ENCODE measurements at regions not wholly inside any gene's neighbourhood (a gene's known extent, or its start where the extent isn't known, plus 50 kb on each side); places are given as distances from the start of the nearest gene placed in this dataset.

DNA sequence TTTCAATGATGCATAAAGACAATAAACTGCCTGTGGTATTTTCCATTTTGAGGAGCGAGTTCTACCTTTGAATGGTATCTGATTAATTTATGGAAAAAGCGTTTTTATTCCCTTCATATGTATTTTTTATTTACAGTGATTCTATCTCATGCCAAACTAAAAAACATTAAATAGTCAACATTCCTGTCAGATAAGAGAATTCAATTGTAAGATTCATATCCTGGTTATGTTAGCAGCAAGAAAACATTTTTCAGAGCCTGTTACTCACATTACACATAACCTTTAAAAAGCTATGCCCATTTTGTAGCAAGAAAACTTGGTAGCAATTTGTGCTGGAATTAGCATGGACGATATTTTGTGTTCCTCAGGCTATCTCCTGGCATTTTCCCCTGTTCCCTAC, 55.1 kb upstream of the PRLR start:
- Histone ChIP-seq H3K4me1 (ENCODE audit: control insufficient read depth in 1 of 2, insufficient read depth in 2 of 2, low read length in 2 of 2) (no peaks in the 10 kb centered on the region), H3K4me3 (replicated peaks in 1 of 2; ENCODE audit: low read depth in 1 of 2, low read length in 2 of 2) (no peak overlapping the region), H3K27me3 (ENCODE audit: insufficient read depth, low read length) (no peaks in the 10 kb centered on the region), H3K9ac (ENCODE audit: low read length) (no peak overlapping the region), H3K36me3 (ENCODE audit: control insufficient read depth in 1 of 2, insufficient read depth in 2 of 2, low read length in 2 of 2) (no peaks in the 10 kb centered on the region), H3K79me2 (ENCODE audit: insufficient read depth, low read length) (no peaks in the 10 kb centered on the region), H3K27ac (ENCODE audit: low read depth, low read length) (no peak overlapping the region), H3K9me2 (ENCODE audit: insufficient read depth) (no peaks in the 10 kb centered on the region), H3K9me3 (ENCODE audit: control insufficient read depth in 1 of 2, insufficient read depth in 1 of 2, low read depth in 1 of 2, low read length in 2 of 2) (no peaks in the 10 kb centered on the region), H4K20me1 (ENCODE audit: insufficient read depth) (no peaks in the 10 kb centered on the region), H3K4me2 (ENCODE audit: low read length) (no peak overlapping the region), H2AFZ (ENCODE audit: low read depth, low read length, poor library complexity, severe bottlenecking) (no peak overlapping the region)
- ChIA-PET POLR2A (no interaction called here), CTCF (no interaction called here), RAD21 (ENCODE audit: low non-redundant PET in 1 of 2, low total read pairs in 2 of 2, uncharacterized antibody in 2 of 2, unreplicated experiment in 2 of 2) (no interaction called here)
- TF ChIP-seq EGR1 (IDR thresholded peaks at IDR 0.05; ENCODE audit: low read depth), result no peak
- intact Hi-C loops (cut with micrococcal nuclease), result no loop called here
- ATAC-seq, result no peak
- no TSS peak for BruUV-seq (replicated peaks)
- DNase-seq (ENCODE audit: low read depth, low spot score), result no peak

- no peaks in the 10 kb centered on the region for H3K79me2 ChIP-seq (ENCODE audit: insufficient read depth, low read length)
- ChIA-PET POLR2A (no interaction called here), CTCF (no interaction called here), RAD21 (ENCODE audit: low non-redundant PET in 1 of 2, low total read pairs in 2 of 2, uncharacterized antibody in 2 of 2, unreplicated experiment in 2 of 2) (no interaction called here)
- no peaks in the 10 kb centered on the region for H3K9me3 ChIP-seq (ENCODE audit: control insufficient read depth in 1 of 2, insufficient read depth in 1 of 2, low read depth in 1 of 2, low read length in 2 of 2)
- H3K4me2 ChIP-seq (ENCODE audit: low read length), result no peak overlapping the region
- no peaks in the 10 kb centered on the region for H3K9me2 ChIP-seq (ENCODE audit: insufficient read depth)
- no peak overlapping the region for H3K27ac ChIP-seq (ENCODE audit: low read depth, low read length)
- intact Hi-C loops (cut with micrococcal nuclease), result no loop called here
- BruUV-seq (replicated peaks), result no TSS peak
- no peak for DNase-seq (ENCODE audit: low read depth, low spot score)
- no peak for ATAC-seq
- H3K9ac ChIP-seq (ENCODE audit: low read length), result no peak overlapping the region
- H3K4me3 ChIP-seq (replicated peaks in 1 of 2; ENCODE audit: low read depth in 1 of 2, low read length in 2 of 2), result no peak overlapping the region
- no peaks in the 10 kb centered on the region for H3K36me3 ChIP-seq (ENCODE audit: control insufficient read depth in 1 of 2, insufficient read depth in 2 of 2, low read length in 2 of 2)
- H3K4me1 ChIP-seq (ENCODE audit: control insufficient read depth in 1 of 2, insufficient read depth in 2 of 2, low read length in 2 of 2), result no peaks in the 10 kb centered on the region
- no peaks in the 10 kb centered on the region for H4K20me1 ChIP-seq (ENCODE audit: insufficient read depth)
- H2AFZ ChIP-seq (ENCODE audit: low read depth, low read length, poor library complexity, severe bottlenecking), result no peak overlapping the region
- no peaks in the 10 kb centered on the region for H3K27me3 ChIP-seq (ENCODE audit: insufficient read depth, low read length)
- TF ChIP-seq, protein P1, sequence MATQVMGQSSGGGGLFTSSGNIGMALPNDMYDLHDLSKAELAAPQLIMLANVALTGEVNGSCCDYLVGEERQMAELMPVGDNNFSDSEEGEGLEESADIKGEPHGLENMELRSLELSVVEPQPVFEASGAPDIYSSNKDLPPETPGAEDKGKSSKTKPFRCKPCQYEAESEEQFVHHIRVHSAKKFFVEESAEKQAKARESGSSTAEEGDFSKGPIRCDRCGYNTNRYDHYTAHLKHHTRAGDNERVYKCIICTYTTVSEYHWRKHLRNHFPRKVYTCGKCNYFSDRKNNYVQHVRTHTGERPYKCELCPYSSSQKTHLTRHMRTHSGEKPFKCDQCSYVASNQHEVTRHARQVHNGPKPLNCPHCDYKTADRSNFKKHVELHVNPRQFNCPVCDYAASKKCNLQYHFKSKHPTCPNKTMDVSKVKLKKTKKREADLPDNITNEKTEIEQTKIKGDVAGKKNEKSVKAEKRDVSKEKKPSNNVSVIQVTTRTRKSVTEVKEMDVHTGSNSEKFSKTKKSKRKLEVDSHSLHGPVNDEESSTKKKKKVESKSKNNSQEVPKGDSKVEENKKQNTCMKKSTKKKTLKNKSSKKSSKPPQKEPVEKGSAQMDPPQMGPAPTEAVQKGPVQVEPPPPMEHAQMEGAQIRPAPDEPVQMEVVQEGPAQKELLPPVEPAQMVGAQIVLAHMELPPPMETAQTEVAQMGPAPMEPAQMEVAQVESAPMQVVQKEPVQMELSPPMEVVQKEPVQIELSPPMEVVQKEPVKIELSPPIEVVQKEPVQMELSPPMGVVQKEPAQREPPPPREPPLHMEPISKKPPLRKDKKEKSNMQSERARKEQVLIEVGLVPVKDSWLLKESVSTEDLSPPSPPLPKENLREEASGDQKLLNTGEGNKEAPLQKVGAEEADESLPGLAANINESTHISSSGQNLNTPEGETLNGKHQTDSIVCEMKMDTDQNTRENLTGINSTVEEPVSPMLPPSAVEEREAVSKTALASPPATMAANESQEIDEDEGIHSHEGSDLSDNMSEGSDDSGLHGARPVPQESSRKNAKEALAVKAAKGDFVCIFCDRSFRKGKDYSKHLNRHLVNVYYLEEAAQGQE (IDR thresholded peaks at IDR 0.05; ENCODE audit: low read depth), result no peak
- TF ChIP-seq FOSL1 (IDR thresholded peaks at IDR 0.05; ENCODE audit: low read depth) (no peak), EGR1 (IDR thresholded peaks at IDR 0.05; ENCODE audit: low read depth) (no peak), SP1 (IDR thresholded peaks at IDR 0.05; ENCODE audit: low read depth) (no peak), ZNF274 (IDR thresholded peaks at IDR 0.05; ENCODE audit: low read depth, low read length) (no peak), CEBPB (IDR thresholded peaks at IDR 0.05; ENCODE audit: low read depth) (no peak), RAD21 (IDR thresholded peaks at IDR 0.05; ENCODE audit: low read depth) (no peak), SRF (IDR thresholded peaks at IDR 0.05; ENCODE audit: low read depth) (no peak), JUND (IDR thresholded peaks at IDR 0.05) (no peak), YY1 (IDR thresholded peaks at IDR 0.05; ENCODE audit: extremely low read depth, insufficient replicate concordance, low read depth, low read length) (no peak), ZFX (IDR thresholded peaks at IDR 0.05) (no peak), POLR2AphosphoS5 (IDR thresholded peaks at IDR 0.05; ENCODE audit: low read depth, low read length) (no peak), ELF1 (IDR thresholded peaks at IDR 0.05; ENCODE audit: borderline replicate concordance, low read depth) (no peak), SIN3A (IDR thresholded peaks at IDR 0.05; ENCODE audit: low read depth) (no peak), CBX3 (IDR thresholded peaks at IDR 0.05; ENCODE audit: low read depth) (no peak), CTCF (IDR thresholded peaks at IDR 0.05 in 2 of 3, conservative IDR thresholded peaks at IDR 0.05 in 1 of 3; ENCODE audit: borderline replicate concordance in 1 of 3, insufficient read depth in 1 of 3, low read depth in 2 of 3, low read length in 2 of 3) (no peak), POLR2A (IDR thresholded peaks at IDR 0.05; ENCODE audit: borderline replicate concordance, extremely low read depth, insufficient read depth, insufficient read length) (no peak)
Measured at GRCh38 chr5:35285011-35285410, 54.7 kb upstream of the PRLR start.

All from HCT116 (cell line).